ENCODE measurements at regions not wholly inside any gene's neighbourhood (a gene's known extent, or its start where the extent isn't known, plus 50 kb on each side); places are given as distances from the start of the nearest gene placed in this dataset.

GRCh38 chr9:81268048-81268447 lies 421.3 kb downstream of the TLE1 start:
- TF ChIP-seq CTCF (IDR thresholded peaks at IDR 0.05): no peak
- no peak for TF ChIP-seq POLR2A (IDR thresholded peaks at IDR 0.05)

All from adrenal gland (tissue), 5 donors.